ENCODE measurements at regions not wholly inside any gene's neighbourhood (a gene's known extent, or its start where the extent isn't known, plus 50 kb on each side); places are given as distances from the start of the nearest gene placed in this dataset.

- DNase-seq, result no peak
These were observed 280.2 kb upstream of the C2CD4B start for GRCh38 chr15:62445244-62445643.

DNA sequence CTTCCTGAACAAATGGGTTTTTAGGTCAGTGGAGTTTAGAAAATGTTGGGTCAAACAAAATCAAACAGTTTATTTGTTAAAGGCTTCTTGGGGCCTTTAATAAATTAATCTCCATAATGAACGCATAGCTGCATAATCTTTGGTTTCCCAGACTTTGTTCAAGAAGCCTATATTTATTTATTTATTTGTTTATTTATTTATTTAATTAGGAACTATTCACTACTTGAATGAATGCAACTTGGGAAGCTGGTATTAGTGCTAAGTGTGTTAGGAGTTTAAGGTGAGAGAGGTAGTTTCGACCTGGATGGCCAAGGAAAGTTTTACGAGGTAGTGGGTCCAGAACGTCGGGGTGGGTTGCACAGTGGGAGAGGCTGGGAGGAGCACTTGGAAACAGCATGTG, 281.9 kb upstream of the C2CD4B start:
- DNase-seq, result no peak

DNA sequence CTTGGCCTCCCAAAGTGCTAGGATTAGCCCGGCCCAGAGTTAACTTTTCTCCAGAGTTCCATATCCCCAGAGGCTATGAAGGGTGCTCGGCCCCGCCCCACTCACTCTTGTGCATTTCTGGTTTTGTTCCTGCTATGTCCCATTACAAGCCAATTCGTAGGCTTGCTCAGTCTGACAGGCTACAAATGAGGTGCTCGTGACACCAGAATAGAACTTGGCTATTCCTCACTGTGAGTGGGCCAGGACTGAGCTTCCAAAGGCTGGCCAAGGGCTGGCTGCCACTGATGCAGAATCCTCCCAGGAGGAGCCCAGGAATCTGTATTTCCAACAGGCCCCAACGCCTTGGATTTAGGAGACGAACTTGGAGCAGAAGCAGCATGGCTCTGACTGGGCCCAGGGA, 282.7 kb upstream of the C2CD4B start:
- DNase-seq, result no peak

DNA sequence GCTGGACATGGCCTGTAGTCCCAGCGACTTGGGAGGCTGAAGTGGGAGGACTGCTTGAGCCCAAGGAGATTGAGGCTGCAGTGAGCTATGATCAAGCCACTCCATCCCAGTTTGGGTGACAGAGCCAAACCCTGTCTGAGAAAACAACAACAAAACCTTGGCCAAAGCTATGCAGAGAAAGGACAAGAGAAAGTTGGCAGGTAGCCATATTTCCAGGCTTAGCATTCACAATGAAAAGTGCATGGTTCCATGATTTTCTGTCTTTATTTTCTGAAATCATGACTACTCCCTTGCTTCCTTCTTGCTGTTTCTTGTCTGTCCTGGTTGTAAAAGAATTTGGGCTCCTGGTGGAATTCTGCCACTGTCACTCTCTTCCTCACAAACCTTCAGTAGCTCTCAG, 284.6 kb upstream of the C2CD4B start:
- DNase-seq, result no peak

DNA sequence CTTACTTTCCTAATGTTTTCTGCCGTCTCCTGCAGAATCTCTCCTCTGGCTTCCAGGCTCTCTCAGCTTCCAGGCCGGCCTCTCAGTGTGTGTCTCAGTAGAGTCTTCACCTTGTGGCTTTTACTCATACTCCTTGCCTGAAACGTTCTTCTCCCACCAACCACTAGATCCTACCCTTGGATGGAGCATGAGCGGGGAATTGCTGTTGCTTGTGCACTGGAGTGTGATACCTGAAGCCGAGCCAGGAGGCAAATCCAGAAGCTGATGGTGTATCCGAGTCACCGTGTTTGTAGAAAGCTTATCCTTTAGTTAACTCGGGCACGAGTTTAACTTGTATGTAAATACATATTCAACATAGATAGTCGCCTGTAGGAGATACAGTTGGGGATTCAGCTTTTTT, 285.0 kb upstream of the C2CD4B start:
- no peak for DNase-seq

GRCh38 chr15:62452026-62452425, 286.9 kb upstream of the C2CD4B start:
- no peak for DNase-seq

- DNase-seq, result no peak
These were observed 287.6 kb upstream of the C2CD4B start for GRCh38 chr15:62452667-62453066.

GRCh38 chr15:62453375-62453774, 288.3 kb upstream of the C2CD4B start:
- DNase-seq, result no peak

DNA sequence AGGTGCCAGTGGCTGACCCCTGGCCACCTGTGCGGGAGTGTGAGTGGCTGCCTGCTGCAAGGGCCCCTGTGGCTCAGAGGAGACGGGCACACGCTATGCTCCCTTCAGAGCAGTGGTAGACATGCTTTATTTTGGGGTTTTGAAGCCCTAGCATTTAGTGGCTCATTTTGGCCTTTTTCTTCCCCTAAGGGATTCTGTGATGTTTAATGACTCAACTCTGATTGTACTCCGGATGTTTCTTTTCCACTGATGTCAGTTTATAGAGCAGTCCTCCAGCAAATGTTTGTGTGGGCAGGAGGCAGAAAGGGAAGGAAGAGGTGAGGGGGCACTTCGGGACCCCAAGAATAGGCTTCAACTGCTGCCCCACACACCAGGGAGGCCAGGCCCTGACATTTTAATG, 288.9 kb upstream of the C2CD4B start:
- DNase-seq, result no peak

GRCh38 chr15:62454567-62455172, 289.6 kb upstream of the C2CD4B start:
- no peak for DNase-seq

DNA sequence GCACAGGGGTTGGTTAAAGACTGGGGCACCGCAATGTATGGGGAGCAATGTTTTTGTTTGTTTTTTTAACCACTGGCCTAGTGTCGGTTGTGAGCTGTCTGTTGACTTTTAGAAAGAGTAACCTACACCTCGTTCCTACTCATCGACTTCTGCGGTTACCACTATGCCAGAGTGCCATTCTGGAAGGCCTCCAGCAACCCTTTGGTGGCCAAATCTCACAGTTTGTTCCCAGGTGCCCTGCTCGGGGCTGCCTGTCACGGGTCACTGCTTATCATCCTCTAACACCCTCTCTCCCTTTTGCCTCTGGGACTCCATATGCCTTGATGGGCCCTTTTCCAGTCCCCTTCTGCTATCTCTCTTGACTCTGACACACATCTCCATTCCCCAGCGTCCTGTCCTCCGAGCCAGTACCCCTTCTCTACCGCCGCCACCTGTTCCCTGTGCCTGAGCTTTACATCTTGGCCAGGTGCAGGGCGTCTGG, 290.4 kb upstream of the C2CD4B start:
- DNase-seq, result no peak

DNA sequence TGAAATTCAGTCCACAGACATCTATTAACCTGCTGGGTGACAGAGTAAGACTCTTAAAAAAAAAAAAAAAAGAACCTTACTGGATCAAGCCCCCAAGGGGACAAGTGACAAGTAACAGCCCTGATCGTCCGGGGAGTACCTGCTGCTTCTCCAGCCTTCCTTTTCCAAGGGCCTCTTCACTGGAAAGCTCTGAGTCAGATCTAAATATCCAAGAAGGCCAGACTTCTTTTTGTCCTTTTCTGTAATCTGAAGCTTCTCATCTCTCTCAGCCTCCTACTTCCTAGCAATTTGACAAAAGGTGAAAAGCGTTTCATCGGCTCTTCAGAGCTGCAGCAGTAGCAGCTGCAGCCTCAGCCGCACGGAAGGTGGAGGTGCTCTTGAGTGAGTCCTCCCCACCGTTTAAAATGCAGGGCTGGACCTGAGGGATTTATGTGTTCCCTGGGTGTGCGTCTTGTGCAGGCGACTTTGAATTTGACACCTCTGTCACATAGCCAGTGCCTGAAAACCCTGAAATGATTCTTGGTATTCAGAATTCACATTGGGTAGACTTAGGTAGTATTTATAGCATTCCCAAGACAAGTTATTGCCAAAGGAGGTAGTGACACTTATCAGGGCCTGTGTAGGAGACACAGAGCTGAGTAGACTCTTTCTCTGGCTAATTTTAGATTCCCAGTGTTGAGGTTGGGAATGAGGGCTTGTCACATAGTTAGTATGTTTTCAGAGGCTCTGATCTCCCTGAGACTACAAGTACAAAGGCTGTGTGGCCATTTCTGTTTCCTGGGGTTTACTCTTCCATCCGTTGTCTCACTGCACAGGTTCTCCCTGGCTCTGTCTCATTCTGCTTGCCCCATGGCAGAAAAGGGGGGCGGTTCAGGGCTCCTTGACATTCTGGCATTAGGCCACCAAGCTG, 291.2 kb upstream of the C2CD4B start:
- DNase-seq, result no peak

- no peak for DNase-seq
These were observed 292.0 kb upstream of the C2CD4B start for GRCh38 chr15:62457100-62457499.

GRCh38 chr15:62459875-62460274, 294.8 kb upstream of the C2CD4B start:
- DNase-seq, result no peak

- DNase-seq, result no peak
These were observed 297.2 kb upstream of the C2CD4B start for GRCh38 chr15:62462268-62462667.

DNA sequence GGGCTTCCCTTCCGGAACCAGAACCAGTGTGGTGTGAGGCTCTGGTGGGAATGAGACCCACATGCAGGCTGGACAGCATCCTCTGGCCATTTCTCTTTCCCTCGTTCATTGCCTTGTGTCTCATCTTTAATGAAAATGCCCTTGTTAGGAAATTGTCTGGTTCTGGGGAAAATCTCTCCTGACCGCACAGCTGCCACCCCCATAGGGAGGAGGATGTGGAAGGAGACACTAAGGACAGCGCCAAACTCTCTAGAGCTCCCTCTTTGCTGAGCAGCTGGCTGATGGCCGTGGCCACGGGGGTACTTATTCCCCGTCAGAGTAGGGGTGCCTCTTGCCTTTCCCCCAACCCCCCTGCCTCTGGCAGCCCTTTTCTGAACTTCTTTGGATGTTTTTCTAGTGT, 297.6 kb upstream of the C2CD4B start:
- no peak for DNase-seq

DNA sequence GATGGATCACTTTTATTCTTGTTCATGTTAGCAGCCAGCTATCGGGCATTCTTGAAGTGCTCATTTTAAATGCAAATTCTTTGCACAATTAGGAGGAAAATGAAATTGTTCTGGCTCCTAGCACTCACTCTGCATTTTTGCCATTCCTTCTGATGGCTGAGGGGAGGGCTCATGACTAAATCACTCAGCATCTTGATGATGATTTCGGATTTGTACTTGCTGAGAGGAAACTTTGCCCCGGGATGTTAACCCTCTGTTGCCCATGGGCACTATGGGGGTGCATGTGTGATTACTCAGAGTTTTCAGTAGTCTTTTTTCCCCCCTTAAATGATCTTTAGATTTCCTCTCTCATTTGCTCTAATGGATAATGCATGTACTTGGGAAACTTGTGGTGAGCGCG, 299.6 kb upstream of the C2CD4B start:
- no peak for DNase-seq

DNA sequence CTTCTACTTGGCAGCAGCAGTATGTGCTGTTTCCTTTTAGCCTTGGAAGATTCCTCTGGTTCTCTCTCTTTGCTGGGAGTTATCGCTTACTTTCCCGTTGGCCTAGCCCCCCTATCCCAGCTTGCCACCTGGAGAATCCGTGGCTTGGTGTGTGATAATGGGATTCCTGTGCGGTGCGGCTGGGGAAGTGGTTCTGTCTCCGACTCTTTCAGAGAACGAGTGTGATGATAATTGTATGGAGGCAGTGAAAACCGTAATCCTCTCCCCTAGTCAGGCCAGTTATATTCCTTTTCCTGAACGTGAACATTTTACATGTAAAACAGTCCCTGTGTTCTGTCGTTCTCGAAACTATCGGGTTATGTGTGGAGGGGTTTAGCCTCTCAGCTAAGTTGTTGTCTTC, 300.1 kb upstream of the C2CD4B start:
- DNase-seq, result no peak

DNA sequence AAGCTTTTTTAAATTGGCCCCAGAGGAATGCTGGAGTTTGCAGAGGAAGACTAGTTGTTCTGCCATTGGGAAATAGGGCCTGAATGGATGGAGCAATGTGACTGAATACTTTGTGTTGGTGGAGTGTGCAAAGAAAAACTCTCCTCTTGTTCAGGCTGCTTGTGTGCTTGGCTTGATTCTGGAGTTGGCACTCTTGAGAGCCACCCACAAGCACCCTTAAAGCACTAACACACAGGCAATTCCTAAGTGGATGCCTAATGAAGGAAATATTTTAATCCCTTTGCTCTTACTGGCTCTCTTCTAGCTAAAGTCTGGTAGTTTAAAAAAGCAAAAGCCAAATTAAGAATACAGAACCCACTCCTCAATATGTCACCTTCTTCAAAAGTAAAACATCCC, 304.4 kb upstream of the C2CD4B start:
- no peak for DNase-seq

DNA sequence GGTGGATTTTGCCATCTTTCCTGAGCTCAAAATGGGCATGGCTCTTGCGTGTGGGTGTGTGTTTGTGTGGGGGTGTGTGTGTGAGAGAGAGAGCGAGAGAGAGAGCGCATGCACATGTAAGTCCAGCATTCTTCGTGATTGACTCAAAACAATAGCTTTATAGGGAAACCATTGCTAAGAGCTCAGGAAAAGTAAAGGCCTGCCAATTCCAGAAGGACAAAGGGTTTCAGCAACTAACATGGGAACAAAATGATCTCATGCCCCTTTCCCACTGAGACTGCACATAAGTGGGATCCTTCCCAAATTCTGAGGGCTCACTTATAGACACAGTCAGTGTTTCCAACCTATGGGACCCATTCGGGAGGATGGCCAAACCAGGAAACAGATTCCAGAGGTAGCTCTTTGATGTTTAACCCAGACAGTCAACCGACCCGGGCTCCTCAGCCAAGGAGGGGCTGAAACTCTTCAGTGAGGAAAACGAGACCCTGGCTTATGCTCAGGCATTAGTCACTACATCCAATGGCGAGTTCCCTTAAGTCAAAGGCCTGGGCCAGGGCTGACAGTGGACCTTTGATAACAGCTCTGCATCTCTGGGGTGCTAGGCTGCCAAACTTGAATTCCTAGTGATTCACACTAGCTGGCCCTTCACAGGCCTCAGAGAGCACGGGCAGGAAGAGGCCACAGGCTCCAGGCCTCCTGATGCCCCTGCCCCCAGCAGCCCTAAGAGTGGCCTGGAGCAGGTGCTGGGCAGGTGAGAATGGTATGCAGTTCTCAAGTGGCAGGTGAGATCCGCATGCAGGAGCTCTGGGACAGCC, 305.0 kb upstream of the C2CD4B start:
- DNase-seq, result no peak

DNA sequence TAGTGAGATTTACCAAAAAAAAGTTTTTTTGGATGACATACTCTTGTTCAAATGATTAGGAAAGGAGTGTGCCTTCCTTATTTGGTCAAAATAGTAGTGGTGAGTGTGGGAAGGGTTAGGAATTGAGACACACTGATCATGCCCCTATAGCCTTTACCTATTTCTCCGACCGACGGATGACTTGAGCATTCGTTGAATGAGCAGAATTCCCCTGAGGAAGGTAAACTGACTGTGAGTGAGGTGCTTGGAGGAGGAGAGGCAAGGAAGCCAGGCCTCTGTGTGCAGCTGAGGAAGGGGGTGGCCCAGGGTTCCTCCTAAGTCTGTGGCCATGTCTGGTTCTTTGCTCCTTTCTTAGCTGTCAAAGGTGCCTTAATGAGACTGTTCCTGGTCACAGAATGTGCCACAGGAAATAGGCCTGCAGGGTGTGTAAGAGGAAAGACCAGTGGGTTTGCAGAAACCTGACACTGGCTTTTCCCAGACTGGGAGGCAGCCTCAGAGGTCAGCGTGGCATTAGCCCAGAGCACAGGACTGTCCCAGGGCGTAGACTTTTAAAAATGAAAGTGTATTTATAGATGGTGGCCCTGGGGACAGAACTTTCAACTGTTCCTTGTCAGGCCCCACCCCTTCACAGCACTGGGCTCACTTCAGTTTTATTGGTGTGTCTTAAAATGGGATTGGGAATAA, 307.7 kb upstream of the C2CD4B start:
- DNase-seq, result no peak

DNA sequence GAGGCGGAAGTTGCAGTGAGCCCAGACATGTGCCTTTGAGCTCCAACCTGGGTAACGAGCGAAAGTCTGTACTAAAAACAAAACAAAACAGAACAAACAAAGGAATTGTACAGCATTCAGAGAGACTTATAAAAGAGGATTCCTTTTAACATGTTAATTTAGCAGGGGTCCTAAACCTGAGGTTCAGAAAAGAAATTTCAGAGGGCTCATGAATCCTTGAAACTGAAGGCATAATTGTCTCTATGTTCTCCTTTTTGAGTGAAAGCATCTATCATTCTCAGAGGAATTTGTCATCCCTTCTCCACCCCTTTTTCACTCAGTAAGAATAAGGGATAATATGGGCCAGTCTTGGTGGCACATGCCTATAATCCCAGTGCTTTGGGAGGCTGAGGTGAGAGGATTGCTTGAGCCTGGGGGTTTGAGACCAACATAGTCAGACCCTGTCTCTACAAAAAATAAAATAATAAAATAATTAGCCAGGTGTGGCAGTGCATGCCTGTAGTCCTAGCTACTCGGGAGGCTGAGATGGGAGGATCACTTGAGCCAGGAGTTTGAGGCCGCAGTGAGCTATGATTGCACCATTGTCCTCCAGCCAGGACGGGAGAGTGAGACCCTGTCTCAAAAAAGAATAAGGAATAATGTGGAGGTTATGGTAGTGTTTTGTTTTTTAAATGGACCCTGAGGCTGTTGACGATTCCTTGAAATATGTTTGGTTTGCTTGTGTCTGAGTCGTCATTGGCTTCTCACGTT, 309.1 kb upstream of the C2CD4B start:
- DNase-seq, result no peak

Data from CD4-positive, alpha-beta T cell treated with Interleukin-21 for 1 hour (primary cell).